H1 (cell line): ENCODE measurements at regions not wholly inside any gene's neighbourhood (a gene's known extent, or its start where the extent isn't known, plus 50 kb on each side); places are given as distances from the start of the nearest gene placed in this dataset.

ENCODE experiments used
- CHD7 ChIP-seq: fragments of 300-600 bp; sonication (generic); IDR thresholded peaks from 2 replicates; pipeline ENCODE4 v1.7.1; 2012; ENCODE audit warnings: low read length, moderate library complexity, mild to moderate bottlenecking, inconsistent platforms; ENCODE audit not compliant: insufficient replicate concordance
- E2F6 ChIP-seq: IDR thresholded peaks from 2 replicates; pipeline ENCODE4 v1.6.1; 2012; ENCODE audit warnings: inconsistent platforms
- FOSL1 ChIP-seq: IDR thresholded peaks from 2 replicates; pipeline ENCODE4 v1.6.1; 2011; ENCODE audit warnings: mild to moderate bottlenecking, low read depth, low read length, moderate library complexity; ENCODE audit not compliant: insufficient read depth
- GTF2F1 ChIP-seq: IDR thresholded peaks from 2 replicates; pipeline ENCODE4 v1.6.1; 2012; ENCODE audit warnings: low read depth, low read length, improper control_type of control experiment, borderline replicate concordance
- HDAC2 ChIP-seq, 2 experiments: fragments of 300-600 bp in 1 of 2; sonication (generic) in 1 of 2; IDR thresholded peaks; 2 replicates each; pipeline ENCODE4 v1.6.1; 2011 to 2012; ENCODE audit warnings: low read depth in 2 of 2, low read length in 2 of 2, mild to moderate bottlenecking in 2 of 2, moderate library complexity in 2 of 2, borderline replicate concordance in 1 of 2, inconsistent platforms in 1 of 2
- TAF1 ChIP-seq: IDR thresholded peaks from 2 replicates; pipeline ENCODE4 v1.6.1; 2011; ENCODE audit warnings: mild to moderate bottlenecking, low read depth, low read length
- YY1 ChIP-seq: IDR thresholded peaks from 2 replicates; pipeline ENCODE4 v1.6.1; 2011; ENCODE audit warnings: low read depth, mild to moderate bottlenecking, low read length
- ZNF274 ChIP-seq: IDR thresholded peaks from 2 replicates; pipeline ENCODE4 v1.7.0; 2012; ENCODE audit warnings: low read length, borderline replicate concordance; ENCODE audit errors: extremely low read depth

- no peak for TF ChIP-seq CHD7
- TF ChIP-seq HDAC2 (IDR thresholded peaks at IDR 0.05; ENCODE audit: borderline replicate concordance in 1 of 2, low read depth in 2 of 2, low read length in 2 of 2): no peak
- TF ChIP-seq FOSL1: no peak
- no peak for TF ChIP-seq YY1
- no peak for TF ChIP-seq TAF1
- TF ChIP-seq GTF2F1: no peak
- no peak for TF ChIP-seq E2F6
- TF ChIP-seq ZNF274: no peak
- TF ChIP-seq, all 59 proteins: peak for 0
Observed at GRCh38 chr1:208644401-208645160, 400.4 kb upstream of the PLXNA2 start (continued).
